Right lobe of liver (tissue), 6 donors: ENCODE measurements at regions not wholly inside any gene's neighbourhood (a gene's known extent, or its start where the extent isn't known, plus 50 kb on each side); places are given as distances from the start of the nearest gene placed in this dataset.

Experiments used
- ATAC-seq, 4 donors: fragments of 200-7000 bp; cut with Tn5 transposase; one replicate each; pipeline ENCODE4 v1.9.1; 2020; ENCODE audit warnings: mild to moderate bottlenecking in 4 of 4, moderate library complexity in 4 of 4
- DNase-seq, 3 donors: peaks; one replicate each; pipeline ENCODE4 v3.0.0-alpha.2; 2020
- H3K27ac ChIP-seq, 3 donors: fragments of 200-600 bp; one replicate each; pipeline ENCODE4 v1.8.0; 2022
- H3K27me3 ChIP-seq, 2 donors: fragments of 200-600 bp; one replicate each; pipeline ENCODE4 v1.8.0; 2022
- H3K36me3 ChIP-seq, 4 donors: fragments of 200-600 bp; sonication (generic) in 1 of 4; one replicate each; pipeline versions ENCODE4 v1.5.1 to v1.8.0; 2017 to 2022; ENCODE audit warnings: control low read depth in 1 of 4
- H3K4me1 ChIP-seq, 4 donors: fragments of 200-600 bp; sonication (generic) in 1 of 4; one replicate each; pipeline versions ENCODE4 v1.5.1 to v1.8.0; 2017 to 2022; ENCODE audit warnings: control low read depth in 1 of 4
- H3K4me3 ChIP-seq, 3 donors: fragments of 200-600 bp; one replicate each; pipeline ENCODE4 v1.8.0; 2022
- H3K9me3 ChIP-seq, 4 donors: fragments of 200-600 bp; sonication (generic) in 1 of 4; one replicate each; pipeline versions ENCODE4 v1.5.1 to v1.8.0; 2017 to 2022; ENCODE audit warnings: control low read depth in 1 of 4
- CTCF ChIP-seq, 4 donors: fragments of 200-600 bp in 3 of 4; fragments of 450-650 bp in 1 of 4; IDR thresholded peaks; one replicate each; pipeline versions ENCODE4 v1.5.1 to v1.8.0; 2016 to 2022; ENCODE audit warnings: antibody characterized with exemption in 4 of 4, mild to moderate bottlenecking in 2 of 4
- POLR2A ChIP-seq: fragments of 450-650 bp; IDR thresholded peaks from one replicate; pipeline ENCODE4 v1.6.1; 2017; ENCODE audit warnings: antibody characterized with exemption, mild to moderate bottlenecking
- WGBS: methylation state at CpG from one replicate; pipeline ENCODE4 v1.1.6; 2018; ENCODE audit warnings: low coverage, low lambda C conversion rate; ENCODE audit not compliant: insufficient coverage; ENCODE audit errors: missing lambda C conversion rate; 5-methylcytosine and 5-hydroxymethylcytosine counted together
- intact Hi-C, 2 donors: fragments of 100-400 bp; cut with DNase I; formaldehyde crosslinking; loops; one replicate each; pipeline versions ENCODE4 v1.11.2 to v1.14.1; 2022
- donor health status: DM: no; HTN: yes; CAD: no.
- donor health status: DM: no; HTN: no; CAD: no.
- donor health status: DM: no; HTN: no; CAD: no.
- donor health status: DM: no; HTN: yes; CAD: no.
- donor health status: DM: no; HTN: yes; CAD: no.

DNA sequence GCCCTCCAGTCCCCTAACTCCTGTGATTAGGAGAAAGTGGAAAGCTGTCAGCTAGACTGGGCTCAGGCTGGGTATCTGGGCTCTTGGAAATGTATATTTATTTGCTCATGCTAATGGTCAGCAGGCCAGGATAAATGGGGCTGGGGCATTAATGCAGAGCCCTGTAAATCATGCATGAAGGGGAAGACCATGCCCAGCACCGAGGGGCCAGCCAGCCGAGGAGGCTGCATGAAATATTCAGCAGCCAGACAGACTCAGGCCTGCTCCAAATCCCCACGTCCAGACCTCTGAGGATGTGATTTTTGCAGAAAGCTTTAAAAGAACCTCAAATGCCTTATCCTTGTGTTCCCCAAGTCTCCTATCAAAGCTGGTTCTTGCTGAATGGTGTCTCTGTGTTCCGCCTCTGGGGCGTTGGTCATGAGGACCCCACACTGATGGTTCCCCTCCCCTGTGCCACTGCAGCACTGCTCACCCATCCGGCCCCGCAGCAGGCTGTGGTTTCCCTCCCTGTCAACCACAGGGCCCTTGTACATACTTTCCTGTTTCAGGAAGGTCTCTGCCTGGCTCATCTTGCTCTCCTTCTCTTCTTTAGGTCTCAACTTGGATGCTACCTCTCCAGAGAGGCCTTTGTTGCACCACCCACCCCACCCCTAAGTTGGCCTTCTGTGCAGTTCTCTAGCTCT lies 358.4 kb downstream of the CDH26 start:
- intact Hi-C loops: no loop called here

GRCh38 chr20:60317401-60317800 lies 359.2 kb downstream of the CDH26 start:
- Histone ChIP-seq H3K9me3 (no peaks in the 10 kb centered on the region), H3K27ac (no peak overlapping the region), H3K4me3 (no peak overlapping the region), H3K4me1 (no peaks in the 10 kb centered on the region), H3K27me3 (no peaks in the 10 kb centered on the region), H3K36me3 (no peaks in the 10 kb centered on the region)
- TF ChIP-seq POLR2A (no peak), CTCF (IDR thresholded peaks at IDR 0.05) (no peak)
- ATAC-seq (no peak), DNase-seq (no peak)
- intact Hi-C loops: no loop called here
- WGBS: 53% methylated on average over 2 of the region's 3 CpGs

More for the DNA sequence above, 358.4 kb downstream of the CDH26 start:
- no peak overlapping the region for H3K27ac ChIP-seq
- H3K4me1 ChIP-seq: no peaks in the 10 kb centered on the region
- no peaks in the 10 kb centered on the region for H3K36me3 ChIP-seq
- no peak overlapping the region for H3K4me3 ChIP-seq
- no peaks in the 10 kb centered on the region for H3K9me3 ChIP-seq
- TF ChIP-seq POLR2A (no peak), CTCF (IDR thresholded peaks at IDR 0.05) (no peak)
- 76% methylated on average over 5 of the region's 7 CpGs for WGBS
- ATAC-seq (no peak), DNase-seq (no peak)
- no peaks in the 10 kb centered on the region for H3K27me3 ChIP-seq

GRCh38 chr20:60321601-60322000 lies 363.4 kb downstream of the CDH26 start:
- Histone ChIP-seq H3K4me3 (no peak overlapping the region), H3K4me1 (no peaks in the 10 kb centered on the region), H3K36me3 (no peaks in the 10 kb centered on the region), H3K27ac (no peak overlapping the region), H3K9me3 (no peaks in the 10 kb centered on the region), H3K27me3 (no peaks in the 10 kb centered on the region)
- TF ChIP-seq POLR2A: no peak
- TF ChIP-seq CTCF (IDR thresholded peaks at IDR 0.05): no peak
- WGBS: 54% methylated on average over 2 of the region's 3 CpGs
- intact Hi-C loops: no loop called here
- DNase-seq (no peak), ATAC-seq (no peak)

- intact Hi-C loops: no loop called here
- no peak for ATAC-seq
- 83% methylated on average over 5 of the region's 5 CpGs for WGBS
These were observed 368.6 kb downstream of the CDH26 start for GRCh38 chr20:60326821-60327220.

More at GRCh38 chr20:60326821-60327220, 368.6 kb downstream of the CDH26 start:
- Histone ChIP-seq H3K4me1 (no peaks in the 10 kb centered on the region), H3K27ac (no peak overlapping the region), H3K9me3 (no peaks in the 10 kb centered on the region), H3K4me3 (no peak overlapping the region), H3K36me3 (no peaks in the 10 kb centered on the region), H3K27me3 (no peaks in the 10 kb centered on the region)
- DNase-seq: no peak
- TF ChIP-seq CTCF (IDR thresholded peaks at IDR 0.05) (no peak), POLR2A (no peak)
